ENCODE measurements at regions not wholly inside any gene's neighbourhood (a gene's known extent, or its start where the extent isn't known, plus 50 kb on each side); places are given as distances from the start of the nearest gene placed in this dataset.

DNA sequence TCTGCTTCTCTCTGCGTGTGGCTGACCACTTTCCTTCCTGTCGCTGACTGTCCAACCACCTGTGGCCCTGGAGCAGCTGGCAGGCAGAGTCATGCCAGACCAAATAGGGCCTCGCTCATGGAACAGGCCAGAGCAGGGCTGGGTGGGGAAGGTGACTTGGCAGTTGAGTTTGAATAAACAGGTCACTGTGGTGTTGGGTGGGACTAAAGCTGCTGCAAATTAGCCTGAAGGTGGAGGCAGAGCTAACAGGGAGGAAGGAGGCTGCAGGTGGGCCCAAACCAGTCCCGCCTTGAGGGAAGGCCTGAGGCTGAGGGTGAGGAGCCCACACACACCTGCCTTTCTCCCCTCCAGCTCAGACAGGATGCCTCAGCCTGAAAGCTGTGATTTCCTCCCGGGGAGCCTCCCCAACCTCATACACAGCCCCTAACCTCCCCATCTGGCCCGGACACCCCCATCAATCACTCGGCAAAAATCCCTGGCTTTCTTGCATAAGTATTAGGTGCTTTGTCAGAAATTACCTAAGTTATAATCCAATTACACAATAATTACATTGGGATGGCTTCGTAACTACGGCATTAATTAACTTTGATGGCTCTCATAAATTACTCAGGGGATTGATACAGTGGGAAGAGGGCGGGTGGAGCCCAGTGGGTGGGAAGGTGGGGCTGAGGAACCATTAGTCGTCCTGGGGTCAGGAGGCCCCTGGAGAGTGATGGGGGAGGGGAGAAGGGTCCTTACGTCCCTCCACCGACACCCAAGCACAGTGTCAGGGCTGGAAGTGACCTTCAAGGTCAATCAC lies 97.7 kb upstream of the PCBD1 start:
- TF ChIP-seq, protein P1, sequence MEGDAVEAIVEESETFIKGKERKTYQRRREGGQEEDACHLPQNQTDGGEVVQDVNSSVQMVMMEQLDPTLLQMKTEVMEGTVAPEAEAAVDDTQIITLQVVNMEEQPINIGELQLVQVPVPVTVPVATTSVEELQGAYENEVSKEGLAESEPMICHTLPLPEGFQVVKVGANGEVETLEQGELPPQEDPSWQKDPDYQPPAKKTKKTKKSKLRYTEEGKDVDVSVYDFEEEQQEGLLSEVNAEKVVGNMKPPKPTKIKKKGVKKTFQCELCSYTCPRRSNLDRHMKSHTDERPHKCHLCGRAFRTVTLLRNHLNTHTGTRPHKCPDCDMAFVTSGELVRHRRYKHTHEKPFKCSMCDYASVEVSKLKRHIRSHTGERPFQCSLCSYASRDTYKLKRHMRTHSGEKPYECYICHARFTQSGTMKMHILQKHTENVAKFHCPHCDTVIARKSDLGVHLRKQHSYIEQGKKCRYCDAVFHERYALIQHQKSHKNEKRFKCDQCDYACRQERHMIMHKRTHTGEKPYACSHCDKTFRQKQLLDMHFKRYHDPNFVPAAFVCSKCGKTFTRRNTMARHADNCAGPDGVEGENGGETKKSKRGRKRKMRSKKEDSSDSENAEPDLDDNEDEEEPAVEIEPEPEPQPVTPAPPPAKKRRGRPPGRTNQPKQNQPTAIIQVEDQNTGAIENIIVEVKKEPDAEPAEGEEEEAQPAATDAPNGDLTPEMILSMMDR (IDR thresholded peaks at IDR 0.05) = no peak
- TF ChIP-seq POLR2A (IDR thresholded peaks at IDR 0.05) = no peak
